ENCODE measurements at regions not wholly inside any gene's neighbourhood (a gene's known extent, or its start where the extent isn't known, plus 50 kb on each side); places are given as distances from the start of the nearest gene placed in this dataset.

DNA sequence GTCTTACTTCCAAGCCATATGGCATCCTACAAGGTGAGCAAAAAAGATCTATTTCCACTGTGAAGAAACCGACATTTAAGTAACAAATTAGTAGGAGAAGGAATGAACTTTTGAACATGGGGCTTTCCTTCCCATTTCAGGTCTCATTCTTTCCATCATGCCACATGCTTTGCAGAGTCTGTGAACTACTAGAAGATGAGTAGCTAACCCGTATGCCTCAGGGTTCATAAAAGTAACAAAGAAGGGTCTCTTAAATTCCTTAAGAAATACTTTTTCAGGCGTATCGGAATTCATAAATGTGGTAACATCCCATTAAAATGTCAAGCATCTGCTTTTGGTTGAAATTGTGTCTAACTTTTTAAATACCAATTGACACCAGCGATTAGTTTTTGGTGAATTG lies 81.3 kb upstream of the TNS3 start:
- DNase-seq, result no peak

DNA sequence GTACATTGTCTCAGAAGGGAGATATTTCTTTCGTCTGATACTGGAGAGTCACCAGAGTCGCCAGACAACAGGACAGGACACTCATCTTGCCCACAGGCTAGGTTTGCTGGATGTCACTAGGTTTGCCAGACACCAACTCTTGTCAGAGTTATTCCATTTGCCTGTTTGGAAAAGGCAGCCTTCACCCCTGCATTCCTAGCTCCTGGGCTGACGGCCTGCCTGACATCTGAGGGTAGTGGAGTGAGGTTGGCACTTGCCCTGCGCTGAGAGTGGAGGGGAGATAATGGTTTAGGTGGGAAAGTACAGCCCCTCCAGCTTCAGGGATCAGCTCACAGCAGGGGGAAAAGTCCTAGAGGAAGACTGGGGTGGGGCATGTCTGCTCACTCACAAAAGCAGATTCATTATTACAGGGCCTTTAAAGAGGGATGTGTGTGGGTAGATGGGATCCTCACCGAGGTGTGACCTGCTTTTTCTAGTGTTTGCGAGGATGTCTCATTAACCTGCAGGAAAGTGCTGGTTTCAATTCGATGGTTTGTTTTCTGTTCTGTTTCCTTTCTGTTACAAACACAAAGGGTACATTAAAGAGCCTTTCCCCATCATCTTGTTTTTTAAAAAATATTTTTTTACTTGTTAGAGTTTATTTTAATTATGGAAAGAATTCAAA lies 79.3 kb upstream of the TNS3 start:
- DNase-seq, result no peak

DNA sequence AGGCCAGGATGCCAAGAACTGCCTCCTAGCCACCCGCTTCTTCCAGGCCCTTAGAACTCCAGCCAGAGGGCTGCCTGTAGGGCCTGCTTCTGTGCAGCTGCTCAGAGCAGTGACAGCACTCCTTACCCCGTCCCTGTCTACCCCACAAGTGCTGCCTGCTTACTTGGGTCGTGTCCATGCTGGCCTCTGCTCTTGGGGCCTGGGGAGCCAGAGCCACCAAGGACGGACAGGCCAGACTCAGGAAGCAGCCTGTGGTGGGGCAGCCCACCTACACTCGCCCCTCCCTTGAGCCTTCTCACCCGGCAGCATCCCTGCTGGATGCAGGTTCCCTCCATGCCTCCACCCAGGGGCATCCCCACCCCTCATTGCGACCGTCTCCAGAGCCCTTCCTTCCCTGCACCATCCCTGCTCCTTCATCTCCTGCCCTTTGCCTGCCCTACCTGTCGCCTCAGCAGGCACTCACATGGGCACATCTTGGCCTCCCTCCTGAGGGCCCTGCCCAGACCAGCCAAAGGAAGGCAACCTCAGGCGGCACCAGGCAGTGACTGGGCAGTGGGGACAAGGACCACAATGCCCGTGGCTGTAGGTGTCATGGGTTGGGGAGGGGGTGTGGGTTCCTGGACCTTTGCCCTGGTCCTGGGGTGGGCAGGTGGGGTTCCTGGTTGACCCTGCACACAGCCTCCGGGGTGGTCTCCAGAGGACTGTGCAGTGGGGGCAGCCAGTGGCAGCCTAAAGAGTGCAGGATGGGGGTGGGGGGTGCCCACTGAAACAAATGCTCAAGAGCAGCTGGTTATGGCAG lies 78.0 kb upstream of the TNS3 start:
- no peak for DNase-seq

DNA sequence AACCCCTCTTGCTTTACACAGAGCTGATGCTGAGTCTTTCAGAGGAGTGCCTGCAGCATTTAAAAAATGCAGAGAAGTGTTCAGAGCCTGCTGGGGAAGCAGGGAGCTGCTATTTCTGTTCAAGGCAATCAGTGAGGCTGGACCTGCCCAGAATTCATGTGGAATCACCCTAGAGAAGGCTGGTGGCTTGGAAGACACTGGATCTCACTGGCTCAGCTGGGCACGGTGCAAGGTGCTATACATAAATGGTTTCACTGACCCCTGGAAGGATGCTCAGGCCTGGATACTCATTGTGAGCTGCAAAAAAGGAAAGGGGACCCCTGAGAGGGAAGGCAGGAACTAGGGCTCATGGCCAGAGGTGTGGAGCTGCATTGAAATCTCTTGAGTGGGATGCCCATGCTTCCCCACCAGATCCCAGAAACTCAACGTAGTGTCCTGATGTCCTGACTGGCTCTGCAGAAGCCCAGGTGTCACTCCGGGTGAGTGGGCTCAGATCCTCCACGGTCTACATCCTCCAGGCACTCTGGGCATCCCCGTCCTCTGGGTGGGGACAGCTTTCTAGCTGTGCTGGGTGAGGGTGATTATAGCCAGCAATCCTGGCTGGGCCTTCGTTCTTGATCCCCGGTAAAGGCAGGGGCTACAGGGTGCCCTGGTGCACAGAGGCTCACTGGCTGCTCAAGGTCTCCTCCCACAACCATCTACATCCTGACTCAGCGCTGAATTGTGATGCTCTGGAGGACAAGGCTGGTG lies 77.2 kb upstream of the TNS3 start:
- DNase-seq, result no peak

DNA sequence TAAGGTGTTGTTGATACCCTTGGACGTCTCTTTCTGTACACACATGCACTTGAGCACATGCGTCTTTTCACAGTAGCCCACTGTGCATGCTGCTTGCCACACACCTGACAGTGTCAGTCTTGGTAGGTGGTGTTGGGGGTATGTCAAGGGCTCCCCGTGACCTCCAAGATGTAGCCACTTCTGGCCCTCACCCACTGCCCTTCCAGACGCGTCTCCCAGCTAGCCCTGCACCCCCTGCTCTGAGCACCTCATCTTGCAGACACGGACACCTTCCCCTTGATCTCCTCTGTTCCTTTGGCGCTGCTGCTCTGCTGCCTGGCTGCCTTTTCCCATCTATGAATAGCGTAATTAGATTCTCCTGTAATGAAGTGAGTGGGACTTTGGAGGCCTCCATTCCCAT lies 75.2 kb upstream of the TNS3 start:
- DNase-seq, result no peak

DNA sequence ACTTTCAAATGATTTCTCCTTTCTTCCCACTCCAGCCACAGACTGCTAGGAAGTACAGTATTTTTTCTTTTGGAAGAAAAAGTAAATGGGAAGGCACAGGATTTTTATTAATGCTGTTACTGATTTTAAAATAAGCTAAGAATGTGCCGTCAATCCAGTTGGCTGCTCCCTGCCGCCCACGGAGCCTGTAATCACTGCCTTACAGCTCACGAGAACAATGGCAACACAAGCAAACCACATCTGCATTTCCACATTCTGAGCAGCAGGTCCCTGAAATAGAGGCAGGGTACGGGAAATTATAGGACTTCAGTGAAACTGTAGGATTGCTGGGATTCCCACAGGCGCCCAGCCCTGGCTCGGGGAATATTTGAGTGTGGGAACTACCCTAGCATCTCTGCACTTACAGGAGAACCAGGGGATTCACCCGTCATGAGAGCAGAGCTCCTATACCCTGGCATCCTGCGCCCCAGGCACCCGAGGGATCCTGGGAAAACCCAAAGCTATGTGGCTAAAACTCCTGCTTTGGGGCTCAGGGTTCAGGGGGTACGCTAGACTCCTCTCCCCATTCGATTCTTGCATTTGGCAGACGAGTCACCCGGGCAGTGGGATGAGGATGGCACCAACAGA lies 72.9 kb upstream of the TNS3 start:
- DNase-seq, result peak; percentile 39

DNA sequence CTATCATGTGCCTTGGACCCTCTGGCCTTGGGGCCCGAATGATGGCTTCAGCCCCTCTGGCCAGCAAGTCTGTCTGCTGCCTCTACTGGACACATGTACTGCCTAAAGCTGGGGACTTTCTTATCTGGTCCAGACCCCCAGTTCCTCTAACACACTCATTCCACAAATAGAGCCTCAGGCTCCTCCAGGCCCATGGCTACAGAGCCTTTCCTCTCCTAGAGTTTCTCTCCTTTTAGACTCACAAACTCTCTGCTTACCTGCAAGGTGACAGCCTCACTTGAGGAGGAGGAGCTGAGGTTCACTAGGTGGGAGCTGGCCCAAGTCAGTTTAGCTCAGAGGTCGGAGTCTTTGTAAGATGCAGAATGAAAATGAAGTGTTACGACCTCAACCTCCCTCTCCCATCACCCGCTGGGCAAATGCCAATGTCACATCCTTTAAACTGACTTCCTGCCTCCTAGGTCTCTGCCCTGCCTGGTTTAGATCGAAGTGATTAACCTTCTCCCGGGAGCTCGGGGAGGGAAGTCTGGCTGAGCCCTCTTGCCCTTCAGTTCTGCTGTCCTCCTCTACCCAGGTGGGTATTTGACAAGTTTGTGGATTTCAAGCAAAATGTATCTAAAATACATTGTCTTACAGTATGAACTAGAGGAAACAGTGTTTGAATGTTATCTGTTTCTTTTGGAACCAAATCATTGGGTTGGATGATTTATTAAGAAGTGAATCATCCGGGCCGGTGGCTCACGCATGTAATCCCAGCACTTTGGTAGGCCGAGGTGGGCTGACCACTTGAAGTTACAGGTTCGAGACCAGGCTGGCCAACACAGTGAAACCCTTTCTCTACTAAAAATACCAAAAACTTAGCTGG lies 71.9 kb upstream of the TNS3 start:
- DNase-seq, result no peak

DNA sequence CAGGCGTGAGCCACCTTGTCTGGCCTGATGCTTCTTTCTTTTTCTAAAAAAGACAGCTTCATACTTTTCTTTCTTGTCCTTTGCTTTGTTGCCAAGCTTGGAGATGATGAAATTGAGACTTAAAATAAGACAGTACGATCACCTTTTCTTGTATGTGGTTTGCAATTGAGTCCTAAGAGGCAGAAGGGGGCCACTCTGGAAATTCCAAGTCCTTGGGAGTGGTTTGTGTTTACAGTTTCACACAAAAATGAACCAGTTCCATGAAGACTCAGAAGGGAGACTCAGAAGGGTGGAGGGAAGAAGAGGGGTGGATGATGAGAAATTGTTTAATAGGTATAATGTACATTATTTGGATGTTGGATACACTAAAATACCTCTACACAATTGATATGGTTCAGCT lies 70.7 kb upstream of the TNS3 start:
- no peak for DNase-seq

DNA sequence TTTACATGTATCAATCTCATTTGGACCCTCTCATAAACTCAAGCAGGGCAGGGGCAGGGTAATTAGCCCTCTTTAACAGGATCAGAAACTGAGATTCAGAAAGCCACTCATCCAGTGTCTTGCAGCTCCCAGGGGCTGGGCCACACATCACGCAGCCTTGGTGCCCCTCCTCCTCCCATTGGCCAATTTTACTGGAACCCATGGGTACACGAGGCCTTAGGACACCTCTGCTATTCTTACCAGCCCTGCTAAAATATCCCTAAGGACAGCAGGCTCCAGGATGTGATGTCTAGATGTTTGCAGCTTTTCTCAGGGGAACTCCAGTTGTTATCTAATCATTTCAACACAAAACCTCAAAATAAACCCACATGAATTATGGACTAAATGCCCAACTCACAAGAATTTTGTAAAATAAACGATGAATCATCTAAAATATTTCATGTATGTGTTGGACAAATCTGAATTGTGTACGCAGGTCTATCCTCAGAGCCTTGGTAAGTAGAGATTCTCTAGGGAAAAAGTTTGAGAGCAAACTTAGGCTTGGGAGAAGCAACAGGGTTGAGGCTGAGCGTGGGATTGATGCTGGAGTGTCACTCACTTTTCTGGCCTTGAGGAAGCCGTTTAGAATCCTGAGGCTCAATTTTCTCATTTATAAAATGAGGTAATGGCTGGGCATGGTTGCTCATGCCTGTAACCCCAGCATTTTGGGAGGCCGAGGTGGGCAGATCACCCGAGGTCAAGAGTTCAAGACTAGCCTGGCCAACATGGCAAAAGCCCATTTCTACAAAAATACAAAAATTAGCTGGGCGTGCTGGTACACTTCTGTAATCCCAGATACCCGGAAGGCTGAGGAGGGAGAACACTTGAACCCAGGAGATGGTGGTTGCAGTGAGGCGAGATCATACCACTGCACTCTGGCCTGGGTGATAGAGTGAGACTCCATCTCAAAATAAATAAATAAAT lies 69.7 kb upstream of the TNS3 start:
- no peak for DNase-seq

DNA sequence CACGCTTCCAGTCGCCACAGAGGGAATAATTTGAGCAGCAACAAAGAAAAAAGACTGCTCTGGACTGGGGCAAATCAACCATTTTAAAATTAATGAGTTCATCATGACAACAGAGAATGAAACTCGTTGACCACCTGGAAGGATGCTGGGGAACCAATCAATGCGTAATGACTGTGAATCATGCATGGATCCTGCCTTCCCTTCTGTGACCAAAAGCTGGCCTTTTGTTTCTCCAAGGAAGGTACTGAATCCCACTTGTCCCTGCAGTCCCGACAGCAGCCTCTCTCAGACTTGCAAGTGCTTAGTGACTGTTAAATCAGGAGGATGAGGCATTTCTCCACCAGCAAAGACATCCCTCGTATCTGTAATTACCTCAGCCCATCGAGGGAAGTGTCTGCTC lies 68.0 kb upstream of the TNS3 start:
- DNase-seq, result no peak

DNA sequence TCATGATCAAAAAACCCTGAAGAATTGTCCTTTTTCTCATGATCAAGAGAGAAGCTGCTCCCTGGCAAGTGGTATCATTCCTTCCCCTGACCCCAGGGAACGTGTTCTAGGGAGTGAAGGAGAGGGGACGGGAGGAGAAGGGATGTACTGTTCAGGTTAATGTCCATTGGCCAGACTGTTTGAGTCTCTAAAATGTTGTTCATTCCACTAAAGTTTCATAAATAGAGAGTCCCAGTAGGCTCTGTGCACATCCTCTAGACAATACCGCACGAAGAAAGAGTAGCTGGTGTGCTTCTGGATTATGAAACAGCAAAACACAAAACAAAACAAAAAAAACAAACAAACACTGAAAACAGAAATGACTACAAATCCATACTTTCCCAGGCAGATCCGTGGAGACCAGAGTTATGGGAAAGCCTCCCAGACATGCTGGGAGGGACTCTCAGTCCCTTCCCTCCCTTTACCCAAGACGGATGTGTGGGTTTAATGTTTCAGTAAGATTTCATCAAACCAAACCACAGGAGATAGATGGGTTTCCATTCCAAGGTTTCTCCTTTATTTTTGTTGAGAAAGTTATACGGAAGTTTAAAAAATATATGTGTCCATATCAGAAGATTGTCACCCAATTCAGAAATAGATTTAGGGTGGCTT lies 66.5 kb upstream of the TNS3 start:
- no peak for DNase-seq

DNA sequence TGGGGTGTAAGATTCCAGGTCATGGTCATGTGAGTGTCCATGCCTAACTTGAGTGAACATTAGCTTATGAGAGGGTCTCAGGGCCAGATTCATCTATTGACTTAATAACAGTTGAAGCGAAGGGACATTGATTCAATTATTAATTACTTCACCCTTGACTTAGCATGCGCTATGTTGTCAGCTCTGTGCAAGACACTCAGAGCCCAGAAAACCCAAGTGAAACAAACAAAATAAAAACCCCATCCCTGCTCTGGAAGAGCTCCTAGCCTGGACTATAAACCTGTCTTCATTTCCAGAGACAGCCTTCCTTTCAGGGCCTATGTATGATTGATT lies 66.0 kb upstream of the TNS3 start:
- DNase-seq, result no peak

DNA sequence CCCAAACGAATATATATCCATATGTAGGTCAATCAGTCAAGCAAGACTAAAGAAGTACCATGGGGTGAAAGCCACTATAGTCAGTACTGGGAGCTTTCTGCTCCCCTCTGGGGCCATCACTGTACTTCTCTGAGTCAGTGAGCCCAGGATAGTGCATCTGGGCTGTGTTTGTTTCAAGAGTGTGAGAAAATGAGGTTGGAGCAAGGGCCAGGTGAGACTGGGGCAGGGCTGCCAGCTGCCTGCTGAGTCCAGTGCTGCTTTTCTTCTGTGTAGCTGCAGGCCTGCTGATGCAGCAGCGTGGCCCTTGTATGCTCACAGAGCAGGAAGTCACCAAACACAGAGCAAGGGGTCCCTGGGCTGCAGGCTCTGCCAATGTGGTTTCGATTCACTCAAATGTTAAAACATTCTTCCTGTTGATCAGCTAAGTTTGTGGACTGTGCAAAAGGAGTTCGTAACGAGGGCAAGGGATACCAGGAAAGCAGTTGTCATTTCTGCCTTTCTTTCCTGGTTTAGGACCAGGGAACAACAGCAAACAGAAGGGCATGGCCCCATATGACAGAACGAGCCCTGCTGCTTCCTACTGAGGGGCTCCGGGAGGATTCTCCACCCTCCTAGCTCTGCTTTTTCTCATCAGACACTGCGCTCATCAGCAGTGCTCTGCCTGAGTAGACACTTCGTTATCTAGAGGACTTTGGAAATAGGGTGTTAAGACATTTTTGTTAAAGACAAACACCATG lies 65.4 kb upstream of the TNS3 start:
- peak; percentile 32 for DNase-seq

DNA sequence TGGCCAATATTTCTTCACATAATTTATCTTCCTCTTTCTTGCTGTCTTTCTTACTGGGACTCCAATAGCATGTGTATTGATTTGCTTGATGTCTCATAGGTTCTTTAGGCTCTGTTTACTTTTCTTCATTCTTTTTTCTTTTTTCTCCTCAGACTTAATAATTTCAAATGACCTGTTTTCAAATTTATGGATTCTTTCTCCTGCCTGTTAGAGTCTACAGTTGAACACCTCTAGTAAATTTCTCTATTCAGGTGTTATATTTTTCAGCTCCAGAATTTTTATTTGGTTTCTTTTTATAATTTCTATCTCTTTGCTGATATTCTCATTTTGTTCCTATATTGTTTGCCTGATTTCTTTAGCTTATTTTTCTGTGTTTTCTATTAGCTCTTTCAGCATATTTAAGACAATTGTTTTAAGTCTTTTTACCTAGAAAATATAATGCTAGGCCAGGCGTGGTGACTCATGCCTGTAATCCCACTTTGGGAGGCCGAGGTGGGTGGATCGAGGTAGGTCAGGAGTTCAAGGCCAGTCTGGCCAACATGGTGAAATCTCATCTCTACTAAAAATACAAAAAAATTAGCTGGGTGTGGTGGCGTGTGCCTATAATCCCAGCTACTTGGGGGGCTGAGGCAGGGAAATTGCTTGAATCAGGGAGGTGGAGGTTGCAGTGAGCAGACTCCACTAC lies 61.9 kb upstream of the TNS3 start:
- DNase-seq, result no peak

DNA sequence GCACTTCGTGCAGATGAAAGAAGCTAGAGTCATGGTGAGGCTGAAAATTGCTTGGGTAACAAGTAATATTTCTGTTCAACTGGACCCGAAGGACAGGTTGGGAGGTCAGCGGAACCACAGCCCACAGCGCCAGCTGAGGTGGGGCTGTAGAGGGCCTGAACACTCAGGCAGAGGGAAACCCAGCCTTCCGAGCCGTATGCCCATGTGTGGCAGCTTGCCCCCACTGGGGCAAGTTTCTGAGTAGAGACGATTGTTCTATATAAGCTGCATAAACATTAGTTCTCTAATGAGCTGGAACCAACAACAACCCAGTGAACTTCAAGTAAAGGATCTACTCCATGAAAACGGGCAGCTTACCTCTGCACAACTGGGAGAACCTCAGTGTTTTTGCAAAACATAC lies 58.4 kb upstream of the TNS3 start:
- DNase-seq, result no peak

DNA sequence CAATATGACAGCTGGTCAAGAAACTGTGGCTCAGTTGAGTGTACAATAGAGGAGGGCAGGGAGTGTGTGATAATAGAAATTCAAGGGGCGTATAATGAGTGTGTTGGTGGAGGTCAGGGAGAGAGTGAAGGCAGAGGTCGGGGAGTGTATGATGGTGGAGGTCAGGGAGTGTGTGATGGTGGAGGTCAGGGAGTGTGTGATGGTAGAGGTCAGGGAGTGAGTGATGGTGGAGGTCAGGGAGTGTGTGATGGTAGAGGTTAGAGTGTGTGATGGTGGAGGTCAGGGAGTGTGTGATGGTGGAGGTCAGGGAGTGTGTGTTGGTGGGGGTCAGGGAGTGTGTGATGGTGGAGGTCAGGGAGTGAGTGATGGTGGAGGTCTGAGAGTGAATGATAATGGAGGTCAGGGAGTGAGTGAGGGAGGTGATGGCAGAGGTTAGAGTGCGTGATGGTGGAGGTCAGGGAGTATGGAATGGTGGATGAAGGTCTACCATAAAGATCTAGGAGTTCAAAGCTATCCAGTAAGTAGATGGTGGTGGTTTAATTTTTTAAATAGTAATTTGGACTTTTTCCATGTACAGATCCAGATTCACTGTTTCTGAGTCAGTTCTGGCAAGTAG lies 57.7 kb upstream of the TNS3 start:
- no peak for DNase-seq

DNA sequence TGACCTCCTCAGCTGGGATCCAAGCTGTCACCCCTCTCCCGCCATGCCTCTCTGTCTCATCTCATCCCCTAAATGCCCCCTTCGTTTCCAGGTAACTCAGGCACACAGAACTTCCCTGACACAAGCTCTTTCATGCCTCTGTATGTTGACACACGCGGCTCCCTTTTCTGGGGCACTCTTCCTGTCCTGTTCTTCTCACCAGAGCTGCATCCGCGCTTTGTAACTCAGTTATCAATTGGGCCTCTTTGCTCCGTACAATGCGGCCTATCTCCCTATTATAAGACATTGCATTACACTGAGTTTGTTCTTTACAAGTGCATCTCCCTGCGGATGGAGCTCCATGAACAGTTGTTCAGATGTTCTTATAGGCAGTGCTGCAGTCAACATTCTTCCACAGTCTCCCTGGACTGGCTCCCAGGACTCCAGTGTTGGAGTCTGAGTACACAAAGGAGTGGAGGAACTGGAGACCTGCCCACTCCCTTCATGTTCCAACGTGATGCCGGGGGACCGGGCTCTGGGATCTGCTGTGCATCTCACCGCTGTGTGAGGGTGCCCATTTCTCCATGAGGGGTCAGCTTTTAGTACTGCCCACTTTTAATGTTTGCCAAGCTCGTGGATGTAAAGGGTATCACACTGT lies 56.9 kb upstream of the TNS3 start:
- DNase-seq, result no peak

All from skin of body (tissue), 1 donor.